VCaP (cell line): ENCODE measurements at regions not wholly inside any gene's neighbourhood (a gene's known extent, or its start where the extent isn't known, plus 50 kb on each side); places are given as distances from the start of the nearest gene placed in this dataset.
"Not testable (repeated sequence)": the region's sequence is repeated elsewhere in the genome, so short reads cannot be mapped to it uniquely, and the experiment has no call there.

Experiments
- H3K27ac ChIP-seq: fragments of 450-650 bp; 2 replicates; pipeline ENCODE4 v1.5.1; 2017
- CTCF ChIP-seq: fragments of 450-650 bp; conservative IDR thresholded peaks from 2 replicates; pipeline ENCODE4 v1.5.1; 2017; ENCODE audit warnings: mild to moderate bottlenecking, moderate library complexity

DNA sequence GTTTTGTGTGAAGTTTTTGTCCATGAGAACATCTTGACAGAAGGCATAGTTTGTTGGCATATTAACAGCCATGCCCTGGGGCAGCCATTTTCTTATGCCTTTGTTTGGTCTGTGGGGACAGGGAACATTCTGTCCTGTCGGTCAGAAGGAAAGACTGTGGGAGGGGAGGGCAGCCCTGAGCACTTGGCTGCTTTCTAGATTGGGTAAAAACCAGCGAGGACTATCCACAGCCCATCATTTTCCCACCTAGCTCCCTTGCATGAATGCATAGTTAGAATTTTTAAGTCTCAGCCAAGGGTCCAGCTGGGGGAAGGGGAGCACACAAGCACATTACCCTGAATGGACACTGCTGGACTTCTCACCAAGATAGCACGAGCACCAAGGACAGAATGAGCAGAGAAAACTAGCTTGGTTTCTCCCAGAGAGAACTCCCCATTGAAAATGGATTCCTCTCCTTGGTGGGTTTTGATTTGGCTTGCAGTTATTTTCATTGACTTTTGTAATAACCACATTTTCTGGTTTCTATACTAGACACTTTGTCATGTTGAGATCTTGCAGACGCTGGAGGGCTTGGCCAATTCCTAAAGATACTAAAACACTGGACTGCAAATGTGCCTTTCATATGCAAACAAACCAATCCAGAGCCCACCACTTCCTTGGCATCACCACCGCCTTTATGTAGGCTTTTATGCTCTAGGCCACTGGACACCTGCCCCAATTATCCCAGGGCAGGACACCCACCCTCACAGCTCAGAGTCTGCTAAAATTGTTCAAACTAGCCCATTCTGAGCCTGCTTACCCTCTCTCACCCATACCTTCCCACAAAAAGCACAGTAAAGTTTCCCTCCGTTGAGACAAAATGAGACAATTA is 129.9 kb downstream of the BOD1 start:
- no peak overlapping the region for H3K27ac ChIP-seq
- TF ChIP-seq CTCF = no peak

DNA sequence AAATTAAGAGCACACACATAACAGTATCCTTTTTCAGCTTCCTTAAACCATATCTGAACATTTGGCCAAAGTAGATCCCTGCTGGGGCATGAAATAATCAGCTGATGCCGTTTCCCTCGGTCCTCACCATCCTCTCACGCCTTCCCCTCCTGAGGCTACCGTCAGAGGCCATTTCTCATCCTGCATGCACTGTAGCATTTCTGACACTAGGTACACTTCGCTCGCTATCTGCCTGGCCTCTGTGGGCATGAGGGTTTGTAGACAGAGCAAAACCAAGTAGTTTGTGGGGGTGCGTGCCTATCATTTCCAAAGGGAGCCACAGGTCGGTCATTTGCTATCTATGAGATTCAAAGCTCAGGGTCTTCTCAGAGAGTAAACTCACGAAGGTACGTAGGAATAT is 131.9 kb downstream of the BOD1 start:
- TF ChIP-seq CTCF = no peak
- H3K27ac ChIP-seq = no peak overlapping the region

DNA sequence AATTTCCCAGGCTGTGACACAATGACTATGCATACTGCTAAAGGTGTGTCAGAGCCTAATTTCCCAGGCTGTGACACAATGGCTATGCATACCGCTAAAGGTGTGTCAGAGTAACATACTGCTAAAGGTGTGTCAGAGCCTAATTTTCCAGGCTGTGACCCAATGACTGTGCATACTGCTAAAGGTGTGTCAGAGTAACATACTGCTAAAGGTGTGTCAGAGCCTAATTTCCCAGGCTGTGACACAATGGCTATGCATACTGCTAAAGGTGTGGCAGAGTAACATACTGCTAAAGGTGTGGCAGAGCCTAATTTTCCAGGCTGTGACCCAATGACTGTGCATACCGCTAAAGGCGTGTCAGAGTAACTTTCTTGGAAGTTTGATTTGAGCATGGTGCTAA is 132.9 kb downstream of the BOD1 start:
- H3K27ac ChIP-seq = not testable (repeated sequence)

DNA sequence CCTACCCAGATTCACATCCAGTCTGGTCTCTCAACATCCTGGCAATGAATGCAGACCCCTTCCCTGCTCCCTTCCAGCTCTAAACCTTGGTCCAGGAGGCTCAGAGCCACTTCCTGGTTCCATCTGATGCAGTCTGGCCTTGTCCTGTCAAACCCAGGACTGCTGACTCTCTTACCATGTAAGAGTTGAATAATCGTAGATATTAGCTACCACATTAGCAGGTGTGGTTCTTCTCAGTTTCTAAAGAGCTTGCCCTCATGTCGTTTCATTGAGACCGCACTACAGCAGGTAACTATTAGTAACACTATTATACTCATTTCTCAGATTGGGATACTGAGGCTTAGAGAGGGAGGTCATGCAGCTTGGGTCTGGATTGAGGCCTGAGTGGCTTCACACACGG is 133.3 kb downstream of the BOD1 start:
- TF ChIP-seq CTCF = no peak
- H3K27ac ChIP-seq = no peak overlapping the region

- no peak overlapping the region for H3K27ac ChIP-seq
- no peak for TF ChIP-seq CTCF
Measured at GRCh38 chr5:173481821-173482220, 134.6 kb downstream of the BOD1 start.

DNA sequence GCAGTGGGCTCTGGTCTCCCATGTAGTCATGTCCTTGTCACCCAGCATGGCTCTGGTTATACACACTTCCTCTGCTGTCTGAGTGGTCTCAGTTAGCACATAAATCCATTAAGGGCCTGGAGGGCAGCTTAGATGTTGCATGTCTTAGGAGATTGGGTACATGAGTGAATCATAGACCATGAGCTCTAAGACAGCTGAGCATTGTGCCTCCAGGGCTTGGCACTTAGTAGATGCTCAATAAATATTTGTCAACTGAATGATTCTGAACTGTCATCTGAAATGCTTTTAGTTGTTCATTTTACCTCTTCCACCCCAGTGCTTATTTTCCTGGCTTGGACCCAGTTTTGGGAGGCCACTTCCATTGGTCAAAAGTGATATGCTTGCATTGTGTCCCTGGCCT is 135.6 kb downstream of the BOD1 start:
- no peak for TF ChIP-seq CTCF
- no peak overlapping the region for H3K27ac ChIP-seq

DNA sequence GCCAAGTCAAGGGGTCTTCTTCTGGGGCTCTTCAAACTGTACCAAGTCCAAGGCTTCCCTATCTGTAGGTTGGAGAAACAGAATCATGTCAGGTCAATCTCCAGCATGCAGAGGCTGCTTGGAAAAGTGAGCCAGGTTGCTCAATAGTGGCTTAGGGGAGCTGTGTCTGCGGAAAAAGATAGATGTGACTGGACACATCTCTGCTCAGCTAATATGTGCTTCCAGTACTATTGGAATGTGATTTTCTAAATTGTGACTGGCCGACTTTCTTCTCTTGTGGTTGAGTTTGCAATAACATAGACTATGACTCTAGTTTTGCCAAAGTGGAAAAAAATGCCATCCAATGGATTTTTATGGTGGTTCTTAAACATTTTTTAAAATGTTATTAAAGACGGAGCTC is 136.7 kb downstream of the BOD1 start:
- no peak overlapping the region for H3K27ac ChIP-seq
- no peak for TF ChIP-seq CTCF

- H3K27ac ChIP-seq = no peak overlapping the region
- no peak for TF ChIP-seq CTCF
Measured at GRCh38 chr5:173477345-173478040, 139.0 kb downstream of the BOD1 start.
